ENCODE measurements at regions not wholly inside any gene's neighbourhood (a gene's known extent, or its start where the extent isn't known, plus 50 kb on each side); places are given as distances from the start of the nearest gene placed in this dataset.

GRCh38 chr9:105828171-105828570 lies 133.8 kb downstream of the TMEM38B start:
- no peak for DNase-seq (ENCODE audit: low read depth, low spot score)
- Histone ChIP-seq H3K36me3 (ENCODE audit: insufficient read depth, low read length) (no peaks in the 10 kb centered on the region), H3K9ac (ENCODE audit: insufficient read length) (no peak overlapping the region), H3K9me3 (ENCODE audit: low read depth, low read length) (no peaks in the 10 kb centered on the region), H3K27ac (no peak overlapping the region), H3K4me3 (no peak overlapping the region)
- TF ChIP-seq POLR2AphosphoS5 (IDR thresholded peaks at IDR 0.05; ENCODE audit: borderline replicate concordance, low read depth, low read length) (no peak), EZH2 (IDR thresholded peaks at IDR 0.05) (no peak)

- no peaks in the 10 kb centered on the region for H3K36me3 ChIP-seq (ENCODE audit: insufficient read depth, low read length)
Measured at GRCh38 chr9:105828596-105829213, 134.4 kb downstream of the TMEM38B start.

GRCh38 chr9:105830461-105830860 lies 136.1 kb downstream of the TMEM38B start:
- no peak for TF ChIP-seq POLR2AphosphoS5 (IDR thresholded peaks at IDR 0.05; ENCODE audit: borderline replicate concordance, low read depth, low read length)
- no peak for TF ChIP-seq EZH2 (IDR thresholded peaks at IDR 0.05)
- TF ChIP-seq FOXP2 (optimal IDR thresholded peaks at IDR 0.05; ENCODE audit: control extremely low read depth, extremely low read length, insufficient read depth) = no peak
- Histone ChIP-seq H3K9ac (ENCODE audit: insufficient read length) (no peak overlapping the region), H3K9me3 (ENCODE audit: low read depth, low read length) (no peaks in the 10 kb centered on the region), H3K4me3 (no peak overlapping the region), H3K27ac (no peak overlapping the region), H3K36me3 (ENCODE audit: insufficient read depth, low read length) (no peaks in the 10 kb centered on the region)
- no peak for DNase-seq (ENCODE audit: low read depth, low spot score)

More at GRCh38 chr9:105828596-105829213, 134.4 kb downstream of the TMEM38B start:
- H3K27ac ChIP-seq = no peak overlapping the region
- H3K9me3 ChIP-seq (ENCODE audit: low read depth, low read length) = no peaks in the 10 kb centered on the region
- H3K4me3 ChIP-seq = no peak overlapping the region
- no peak overlapping the region for H3K9ac ChIP-seq (ENCODE audit: insufficient read length)
- no peak for TF ChIP-seq EZH2 (IDR thresholded peaks at IDR 0.05)
- no peak for TF ChIP-seq POLR2AphosphoS5 (IDR thresholded peaks at IDR 0.05; ENCODE audit: borderline replicate concordance, low read depth, low read length)
- no peak for TF ChIP-seq FOXP2 (optimal IDR thresholded peaks at IDR 0.05; ENCODE audit: control extremely low read depth, extremely low read length, insufficient read depth)
- DNase-seq (ENCODE audit: low read depth, low spot score) = no peak

- H3K27ac ChIP-seq = no peak overlapping the region
- H3K36me3 ChIP-seq (ENCODE audit: insufficient read depth, low read length) = no peaks in the 10 kb centered on the region
- DNase-seq (ENCODE audit: low read depth, low spot score) = no peak
- H3K4me3 ChIP-seq = no peak overlapping the region
- no peaks in the 10 kb centered on the region for H3K9me3 ChIP-seq (ENCODE audit: low read depth, low read length)
- no peak for TF ChIP-seq FOXP2 (optimal IDR thresholded peaks at IDR 0.05; ENCODE audit: control extremely low read depth, extremely low read length, insufficient read depth)
- no peak for TF ChIP-seq POLR2AphosphoS5 (IDR thresholded peaks at IDR 0.05; ENCODE audit: borderline replicate concordance, low read depth, low read length)
- no peak for TF ChIP-seq EZH2 (IDR thresholded peaks at IDR 0.05)
- H3K9ac ChIP-seq (ENCODE audit: insufficient read length) = no peak overlapping the region
Measured at GRCh38 chr9:105832096-105832710, 137.9 kb downstream of the TMEM38B start.

- TF ChIP-seq FOXP2 (optimal IDR thresholded peaks at IDR 0.05; ENCODE audit: control extremely low read depth, extremely low read length, insufficient read depth) (no peak), EZH2 (IDR thresholded peaks at IDR 0.05) (no peak), POLR2AphosphoS5 (IDR thresholded peaks at IDR 0.05; ENCODE audit: borderline replicate concordance, low read depth, low read length) (no peak)
Measured at GRCh38 chr9:105833271-105833975, 139.1 kb downstream of the TMEM38B start.

GRCh38 chr9:105834404-105834803 lies 140.1 kb downstream of the TMEM38B start:
- Histone ChIP-seq H3K9me3 (ENCODE audit: low read depth, low read length) (no peaks in the 10 kb centered on the region), H3K27ac (no peak overlapping the region), H3K4me3 (no peak overlapping the region), H3K36me3 (ENCODE audit: insufficient read depth, low read length) (no peaks in the 10 kb centered on the region), H3K9ac (ENCODE audit: insufficient read length) (no peak overlapping the region)
- no peak for TF ChIP-seq FOXP2 (optimal IDR thresholded peaks at IDR 0.05; ENCODE audit: control extremely low read depth, extremely low read length, insufficient read depth)
- TF ChIP-seq EZH2 (IDR thresholded peaks at IDR 0.05) = no peak
- no peak for TF ChIP-seq POLR2AphosphoS5 (IDR thresholded peaks at IDR 0.05; ENCODE audit: borderline replicate concordance, low read depth, low read length)
- no peak for DNase-seq (ENCODE audit: low read depth, low spot score)

More at GRCh38 chr9:105833271-105833975, 139.1 kb downstream of the TMEM38B start:
- DNase-seq (ENCODE audit: low read depth, low spot score) = no peak
- no peak overlapping the region for H3K4me3 ChIP-seq
- no peak overlapping the region for H3K27ac ChIP-seq
- H3K9ac ChIP-seq (ENCODE audit: insufficient read length) = no peak overlapping the region
- H3K36me3 ChIP-seq (ENCODE audit: insufficient read depth, low read length) = no peaks in the 10 kb centered on the region
- H3K9me3 ChIP-seq (ENCODE audit: low read depth, low read length) = no peaks in the 10 kb centered on the region

GRCh38 chr9:105835721-105836120 lies 141.4 kb downstream of the TMEM38B start:
- Histone ChIP-seq H3K4me3 (no peak overlapping the region), H3K36me3 (ENCODE audit: insufficient read depth, low read length) (no peaks in the 10 kb centered on the region), H3K9me3 (ENCODE audit: low read depth, low read length) (no peaks in the 10 kb centered on the region), H3K27ac (no peak overlapping the region), H3K9ac (ENCODE audit: insufficient read length) (no peak overlapping the region)
- TF ChIP-seq FOXP2 (optimal IDR thresholded peaks at IDR 0.05; ENCODE audit: control extremely low read depth, extremely low read length, insufficient read depth) (no peak), POLR2AphosphoS5 (IDR thresholded peaks at IDR 0.05; ENCODE audit: borderline replicate concordance, low read depth, low read length) (no peak), EZH2 (IDR thresholded peaks at IDR 0.05) (no peak)
- DNase-seq (ENCODE audit: low read depth, low spot score) = no peak

GRCh38 chr9:105836936-105837660 lies 142.8 kb downstream of the TMEM38B start:
- H3K9ac ChIP-seq (ENCODE audit: insufficient read length) = no peak overlapping the region
- TF ChIP-seq POLR2AphosphoS5 (IDR thresholded peaks at IDR 0.05; ENCODE audit: borderline replicate concordance, low read depth, low read length) (no peak), FOXP2 (optimal IDR thresholded peaks at IDR 0.05; ENCODE audit: control extremely low read depth, extremely low read length, insufficient read depth) (no peak), EZH2 (IDR thresholded peaks at IDR 0.05) (no peak)

More at GRCh38 chr9:105836936-105837660, 142.8 kb downstream of the TMEM38B start:
- no peak for DNase-seq (ENCODE audit: low read depth, low spot score)
- Histone ChIP-seq H3K9me3 (ENCODE audit: low read depth, low read length) (no peaks in the 10 kb centered on the region), H3K36me3 (ENCODE audit: insufficient read depth, low read length) (no peaks in the 10 kb centered on the region), H3K27ac (no peak overlapping the region), H3K4me3 (no peak overlapping the region)

Data from SK-N-MC (cell line).